Loucy (cell line): ENCODE measurements at regions not wholly inside any gene's neighbourhood (a gene's known extent, or its start where the extent isn't known, plus 50 kb on each side); places are given as distances from the start of the nearest gene placed in this dataset.

Experiments used
- H2AFZ ChIP-seq: fragments of 200-600 bp; sonication (generic); 2 replicates; pipeline ENCODE4 v1.6.0; 2016; ENCODE audit warnings: antibody characterized with exemption, mild to moderate bottlenecking, low read length, moderate library complexity
- H3F3A ChIP-seq: fragments of 200-600 bp; 2 replicates; pipeline ENCODE4 v1.6.0; 2016; ENCODE audit warnings: antibody characterized with exemption, low read depth, mild to moderate bottlenecking
- H3K27me3 ChIP-seq: fragments of 200-600 bp; sonication (generic); 2 replicates; pipeline ENCODE4 v1.6.1; 2014; ENCODE audit warnings: low read length, mild to moderate bottlenecking; ENCODE audit not compliant: insufficient read depth, poor library complexity, severe bottlenecking
- H3K36me3 ChIP-seq: fragments of 200-600 bp; sonication (generic); 2 replicates; pipeline ENCODE4 v1.6.1; 2016; ENCODE audit warnings: low read length; ENCODE audit not compliant: insufficient read depth
- H3K4me1 ChIP-seq: fragments of 200-600 bp; sonication (generic); 2 replicates; pipeline ENCODE4 v1.5.1; 2014; ENCODE audit warnings: low read length, mild to moderate bottlenecking; ENCODE audit not compliant: insufficient read depth, poor library complexity, severe bottlenecking
- H3K4me2 ChIP-seq: fragments of 200-600 bp; sonication (generic); 2 replicates; pipeline ENCODE4 v1.6.0; 2014; ENCODE audit warnings: antibody characterized with exemption, low read length, low read depth, mild to moderate bottlenecking; ENCODE audit not compliant: poor library complexity, severe bottlenecking
- H3K4me3 ChIP-seq: fragments of 200-600 bp; sonication (generic); 2 replicates; pipeline ENCODE4 v1.5.1; 2014; ENCODE audit warnings: low read length, mild to moderate bottlenecking, mixed read lengths; ENCODE audit not compliant: poor library complexity, severe bottlenecking
- H3K79me2 ChIP-seq: fragments of 200-600 bp; sonication (generic); 2 replicates; pipeline ENCODE4 v1.6.1; 2014; ENCODE audit warnings: low read length; ENCODE audit not compliant: insufficient read depth
- H3K9ac ChIP-seq: fragments of 200-600 bp; sonication (generic); 2 replicates; pipeline ENCODE4 v1.6.0; 2014; ENCODE audit warnings: mild to moderate bottlenecking, low read depth, low read length, moderate library complexity; ENCODE audit not compliant: poor library complexity, severe bottlenecking
- H3K9me2 ChIP-seq: fragments of 200-600 bp; sonication (generic); replicated peaks from 2 replicates; pipeline ENCODE4 v1.6.1; 2016; ENCODE audit warnings: low read depth, low read length, mixed read lengths
- H3K9me3 ChIP-seq: fragments of 200-600 bp; sonication (generic); 2 replicates; pipeline ENCODE4 v1.6.1; 2014; ENCODE audit warnings: mild to moderate bottlenecking, antibody characterized with exemption, low read length, low read depth; ENCODE audit not compliant: insufficient read depth
- H4K20me1 ChIP-seq: fragments of 200-600 bp; sonication (generic); 2 replicates; pipeline ENCODE4 v1.6.0; 2014; ENCODE audit warnings: antibody characterized with exemption, low read length, mild to moderate bottlenecking; ENCODE audit not compliant: insufficient read depth, poor library complexity, severe bottlenecking
- EZH2phosphoT487 ChIP-seq: fragments of 200-600 bp; IDR thresholded peaks from 2 replicates; pipeline ENCODE4 v1.6.1; 2018; ENCODE audit warnings: antibody characterized with exemption, mild to moderate bottlenecking, moderate library complexity, borderline replicate concordance
- TF ChIP-seq, protein P1 (sequence below): fragments of 200-600 bp; sonication (generic); conservative IDR thresholded peaks from 2 replicates; pipeline ENCODE4 v1.5.1; 2014; ENCODE audit warnings: mild to moderate bottlenecking, antibody characterized with exemption, low read length

DNA sequence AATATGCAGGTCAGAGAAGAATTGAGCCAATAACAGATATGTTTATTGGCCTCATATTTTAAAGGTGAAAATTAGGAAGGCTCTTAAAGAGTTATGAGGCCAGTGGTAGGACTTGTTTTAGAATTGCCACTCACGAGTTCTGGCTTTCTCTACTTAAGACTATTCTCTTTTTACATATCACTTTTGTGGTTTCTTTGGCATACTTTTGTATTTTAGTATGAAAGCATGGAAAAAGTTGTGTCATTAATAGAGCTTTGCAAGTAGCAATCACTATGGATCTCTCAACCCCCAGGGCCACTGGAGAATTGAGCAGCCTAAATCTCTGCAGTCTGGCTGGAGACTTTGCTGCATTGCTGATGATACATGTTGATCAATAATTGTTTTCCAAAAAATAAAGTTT is 64.6 kb upstream of the SOX21 start:
- Histone ChIP-seq H3K36me3 (no peaks in the 10 kb centered on the region), H3K4me1 (no peaks in the 10 kb centered on the region), H3K9me2 (0 out of 2 replicates have a peak, but pooled peaks cover 6% of the 10 kb centered on the region), H3F3A (no peaks in the 10 kb centered on the region), H3K79me2 (no peaks in the 10 kb centered on the region), H3K9me3 (no peaks in the 10 kb centered on the region; the same call in 1 of the 2 replicates), H3K4me3 (no peak overlapping the region), H3K9ac (no peak overlapping the region), H3K27me3 (no peaks in the 10 kb centered on the region), H2AFZ (no peak overlapping the region), H3K4me2 (no peak overlapping the region), H4K20me1 (no peaks in the 10 kb centered on the region)
- no peak for TF ChIP-seq EZH2phosphoT487
- TF ChIP-seq, protein P1, sequence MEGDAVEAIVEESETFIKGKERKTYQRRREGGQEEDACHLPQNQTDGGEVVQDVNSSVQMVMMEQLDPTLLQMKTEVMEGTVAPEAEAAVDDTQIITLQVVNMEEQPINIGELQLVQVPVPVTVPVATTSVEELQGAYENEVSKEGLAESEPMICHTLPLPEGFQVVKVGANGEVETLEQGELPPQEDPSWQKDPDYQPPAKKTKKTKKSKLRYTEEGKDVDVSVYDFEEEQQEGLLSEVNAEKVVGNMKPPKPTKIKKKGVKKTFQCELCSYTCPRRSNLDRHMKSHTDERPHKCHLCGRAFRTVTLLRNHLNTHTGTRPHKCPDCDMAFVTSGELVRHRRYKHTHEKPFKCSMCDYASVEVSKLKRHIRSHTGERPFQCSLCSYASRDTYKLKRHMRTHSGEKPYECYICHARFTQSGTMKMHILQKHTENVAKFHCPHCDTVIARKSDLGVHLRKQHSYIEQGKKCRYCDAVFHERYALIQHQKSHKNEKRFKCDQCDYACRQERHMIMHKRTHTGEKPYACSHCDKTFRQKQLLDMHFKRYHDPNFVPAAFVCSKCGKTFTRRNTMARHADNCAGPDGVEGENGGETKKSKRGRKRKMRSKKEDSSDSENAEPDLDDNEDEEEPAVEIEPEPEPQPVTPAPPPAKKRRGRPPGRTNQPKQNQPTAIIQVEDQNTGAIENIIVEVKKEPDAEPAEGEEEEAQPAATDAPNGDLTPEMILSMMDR = no peak

DNA sequence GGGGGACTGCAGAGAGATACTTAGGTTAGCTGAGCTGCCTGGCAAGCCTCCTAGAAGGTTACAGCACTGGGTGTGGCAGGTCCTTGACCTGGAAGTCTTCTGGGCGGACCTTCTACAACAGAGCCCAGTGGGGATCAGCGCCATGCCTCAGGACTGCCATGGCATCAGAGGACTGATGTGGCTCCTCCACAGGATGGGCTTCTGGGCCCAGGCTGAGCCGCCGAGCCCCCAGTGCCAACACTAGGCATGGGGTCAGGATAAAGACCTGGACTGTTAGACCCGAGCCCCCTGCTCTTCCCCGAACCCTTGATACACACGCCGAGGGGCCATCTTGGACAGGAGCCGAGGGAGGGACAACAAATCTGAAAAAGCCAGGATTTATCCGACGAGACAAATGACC is 64.0 kb upstream of the SOX21 start:
- Histone ChIP-seq H3K4me3 (no peak overlapping the region), H3K36me3 (no peaks in the 10 kb centered on the region), H3F3A (no peaks in the 10 kb centered on the region), H3K4me2 (no peak overlapping the region), H3K27me3 (no peaks in the 10 kb centered on the region), H3K4me1 (no peaks in the 10 kb centered on the region), H2AFZ (no peak overlapping the region), H3K79me2 (no peaks in the 10 kb centered on the region), H3K9ac (no peak overlapping the region), H3K9me3 (no peaks in the 10 kb centered on the region; the same call in 1 of the 2 replicates), H3K9me2 (0 out of 2 replicates have a peak, but pooled peaks cover 10% of the 10 kb centered on the region), H4K20me1 (no peaks in the 10 kb centered on the region)
- TF ChIP-seq, protein P1 = no peak
- no peak for TF ChIP-seq EZH2phosphoT487

DNA sequence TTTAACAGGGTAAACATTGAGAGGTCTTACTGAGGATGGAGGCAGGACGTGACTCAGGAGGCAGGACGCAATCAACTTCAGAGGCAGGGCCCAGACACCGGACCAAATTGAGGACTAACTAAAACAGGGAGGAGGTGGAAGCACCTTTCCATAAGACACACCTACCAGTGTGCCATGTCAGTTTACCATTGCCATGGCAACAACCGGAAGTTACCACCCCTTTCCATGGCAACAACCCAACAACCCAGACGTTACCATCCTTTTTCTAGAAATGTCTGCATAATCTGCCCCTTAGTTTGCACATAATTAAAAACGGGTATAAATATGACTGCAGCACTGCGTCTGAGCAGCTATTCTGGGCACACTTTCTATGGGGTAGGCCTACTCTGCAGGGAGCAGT is 53.5 kb upstream of the SOX21 start:
- no peak overlapping the region for H3K9ac ChIP-seq
- no peak overlapping the region for H3K4me3 ChIP-seq
- no peaks in the 10 kb centered on the region for H3K36me3 ChIP-seq
- no peaks in the 10 kb centered on the region for H3K9me3 ChIP-seq
- H3K79me2 ChIP-seq = no peaks in the 10 kb centered on the region
- no peak overlapping the region for H3K4me2 ChIP-seq
- H2AFZ ChIP-seq = no peak overlapping the region
- no peaks in the 10 kb centered on the region for H4K20me1 ChIP-seq
- TF ChIP-seq, protein P1 = no peak
- TF ChIP-seq EZH2phosphoT487 = no peak
- H3K27me3 ChIP-seq = no peaks in the 10 kb centered on the region
- H3K9me2 ChIP-seq = no peaks in the 10 kb centered on the region
- H3F3A ChIP-seq = no peaks in the 10 kb centered on the region
- no peaks in the 10 kb centered on the region for H3K4me1 ChIP-seq
